GM18520 (cell line): ENCODE measurements at regions not wholly inside any gene's neighbourhood (a gene's known extent, or its start where the extent isn't known, plus 50 kb on each side); places are given as distances from the start of the nearest gene placed in this dataset.

Experiments
- ATAC-seq: cut with Tn5 transposase; IDR thresholded peaks from one replicate; pipeline ENCODE4 v1.9.1; 2021; ENCODE audit not compliant: unreplicated experiment

DNA sequence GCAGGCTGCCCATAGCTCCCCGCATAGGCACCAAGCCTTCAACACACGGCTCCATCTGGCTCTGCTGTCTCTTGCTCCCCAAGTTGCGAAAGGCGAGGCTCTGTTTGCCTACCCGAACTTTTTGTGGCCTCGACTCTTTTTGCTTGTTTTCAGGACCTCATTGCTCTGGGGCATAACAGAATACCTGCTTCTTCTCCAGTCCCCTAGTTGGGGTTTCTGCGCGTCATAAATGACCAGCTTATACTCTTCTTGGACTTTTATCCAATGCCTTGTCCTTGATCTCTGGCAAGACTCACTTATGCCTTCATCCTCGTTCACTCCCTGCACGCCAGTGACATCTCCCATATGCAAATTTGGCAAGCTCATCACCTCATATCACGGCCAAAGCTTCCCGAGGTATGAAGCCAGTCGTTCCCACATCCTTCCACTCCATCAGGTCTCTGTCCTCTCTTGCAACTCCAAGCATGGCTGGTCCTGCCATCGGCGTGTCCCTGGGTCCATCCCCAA is 238.8 kb upstream of the ADAMTS16 start:
- no peak for ATAC-seq

DNA sequence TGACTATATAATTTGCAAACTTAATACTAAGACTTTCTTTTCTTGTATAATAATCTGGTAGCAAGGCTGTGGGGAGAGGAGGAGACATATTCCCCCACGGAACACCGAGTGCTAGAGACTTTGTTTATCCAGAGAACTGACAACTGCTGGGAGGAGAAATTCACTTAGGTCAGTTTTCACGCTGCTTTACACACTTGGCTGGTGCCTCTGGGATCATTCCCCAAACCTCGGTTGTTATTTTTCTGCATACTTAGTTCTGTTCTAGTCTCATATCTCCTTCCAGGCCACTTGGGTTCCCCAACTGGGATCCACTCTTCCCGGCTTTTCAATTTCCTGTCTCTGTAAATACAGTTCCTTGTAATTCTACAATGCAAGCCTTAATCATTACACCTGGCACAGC is 238.2 kb upstream of the ADAMTS16 start:
- ATAC-seq = no peak

DNA sequence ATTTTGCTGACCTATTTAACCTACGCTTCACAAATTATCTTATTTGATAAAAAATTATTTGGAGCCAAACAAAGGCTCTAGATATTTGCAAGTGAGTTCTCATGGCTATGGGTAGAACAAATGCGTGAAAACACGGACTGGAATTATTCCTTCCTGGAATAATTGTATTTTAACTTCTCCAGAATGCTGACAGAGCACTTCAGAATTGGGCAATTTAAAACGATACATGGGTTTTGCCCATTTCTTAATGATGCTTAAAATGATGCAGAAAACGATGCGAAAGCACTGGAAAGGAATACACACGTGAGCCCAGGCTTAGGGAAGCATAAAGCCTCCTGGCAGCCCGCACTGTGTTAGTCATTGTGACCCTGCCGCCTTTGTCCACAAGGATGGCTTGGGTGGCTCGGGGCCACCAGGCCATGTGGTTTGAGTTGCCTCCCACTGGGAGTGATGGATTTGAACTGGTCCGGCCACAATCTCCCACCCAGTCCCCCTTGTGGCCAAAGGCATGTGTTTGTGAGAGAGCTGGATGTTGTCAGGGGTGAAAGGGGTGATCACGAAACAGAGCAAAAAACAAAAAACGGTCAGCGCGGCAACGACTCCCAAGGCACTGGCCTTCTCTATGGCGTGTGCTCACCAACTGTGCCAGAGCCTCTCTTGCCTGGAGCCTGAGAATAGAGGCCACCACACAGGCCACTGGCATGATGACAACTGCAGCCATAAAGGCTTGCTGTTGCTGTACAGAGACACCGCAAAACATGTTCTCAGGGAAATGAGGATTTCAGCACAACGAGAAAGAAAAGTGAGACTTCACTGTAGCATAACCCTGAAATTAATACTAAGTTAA is 234.2 kb upstream of the ADAMTS16 start:
- ATAC-seq = no peak

DNA sequence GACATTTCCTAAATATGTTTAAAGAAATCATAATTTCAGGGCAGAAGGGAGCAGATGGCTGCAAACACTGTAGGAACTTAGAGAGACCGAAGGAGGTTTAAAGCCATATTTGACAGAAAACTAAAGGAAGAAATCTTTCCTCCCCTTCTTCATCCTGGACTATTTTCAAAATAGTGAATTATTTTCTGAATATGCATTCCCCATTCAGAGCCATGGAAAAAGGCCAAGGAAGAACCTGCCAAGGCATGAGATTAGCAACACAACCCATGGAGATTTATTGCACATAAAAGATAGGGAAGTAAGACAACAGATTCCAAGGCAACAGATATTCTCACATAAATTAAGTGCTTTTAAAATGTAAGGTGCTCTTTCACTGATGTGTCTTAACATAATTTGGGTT is 233.3 kb upstream of the ADAMTS16 start:
- ATAC-seq = no peak

DNA sequence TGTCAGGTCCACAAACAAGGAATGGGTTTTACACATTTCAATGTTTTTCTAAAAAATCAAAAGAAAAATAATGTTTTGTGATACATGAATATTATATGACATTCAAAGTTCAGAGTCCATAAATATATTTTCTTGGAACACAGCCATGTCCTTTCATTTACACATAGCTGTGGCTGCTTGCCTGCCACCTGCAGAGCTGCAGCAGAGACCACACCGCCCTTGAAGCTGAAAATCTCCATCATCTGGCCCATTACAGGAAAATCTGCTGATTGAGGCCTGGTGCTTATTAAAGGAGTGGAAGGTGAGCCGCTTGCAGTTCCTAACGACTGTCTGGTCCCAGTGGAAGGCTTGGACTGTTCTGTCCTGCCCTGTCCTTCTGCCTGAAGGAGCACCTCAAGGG is 232.6 kb upstream of the ADAMTS16 start:
- ATAC-seq = no peak

DNA sequence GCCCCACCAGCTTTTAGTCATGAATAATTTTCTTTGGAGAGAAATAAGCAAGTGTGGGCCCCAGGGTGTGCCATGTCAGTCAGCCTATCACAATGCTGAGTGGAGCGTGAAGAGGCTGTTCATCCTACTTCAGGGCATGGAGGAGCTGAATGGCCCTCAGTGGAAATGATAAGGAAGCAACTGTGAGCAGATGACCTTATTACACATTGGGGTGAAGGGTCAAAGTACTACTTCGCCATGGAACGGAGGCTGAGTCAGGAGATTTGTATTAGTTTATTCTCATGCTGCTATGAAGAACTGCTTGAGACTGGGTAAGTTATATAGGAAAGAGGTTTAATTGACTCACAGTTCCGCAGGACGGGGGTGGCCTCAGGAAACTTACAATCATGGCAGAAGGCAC is 231.0 kb upstream of the ADAMTS16 start:
- ATAC-seq = no peak

DNA sequence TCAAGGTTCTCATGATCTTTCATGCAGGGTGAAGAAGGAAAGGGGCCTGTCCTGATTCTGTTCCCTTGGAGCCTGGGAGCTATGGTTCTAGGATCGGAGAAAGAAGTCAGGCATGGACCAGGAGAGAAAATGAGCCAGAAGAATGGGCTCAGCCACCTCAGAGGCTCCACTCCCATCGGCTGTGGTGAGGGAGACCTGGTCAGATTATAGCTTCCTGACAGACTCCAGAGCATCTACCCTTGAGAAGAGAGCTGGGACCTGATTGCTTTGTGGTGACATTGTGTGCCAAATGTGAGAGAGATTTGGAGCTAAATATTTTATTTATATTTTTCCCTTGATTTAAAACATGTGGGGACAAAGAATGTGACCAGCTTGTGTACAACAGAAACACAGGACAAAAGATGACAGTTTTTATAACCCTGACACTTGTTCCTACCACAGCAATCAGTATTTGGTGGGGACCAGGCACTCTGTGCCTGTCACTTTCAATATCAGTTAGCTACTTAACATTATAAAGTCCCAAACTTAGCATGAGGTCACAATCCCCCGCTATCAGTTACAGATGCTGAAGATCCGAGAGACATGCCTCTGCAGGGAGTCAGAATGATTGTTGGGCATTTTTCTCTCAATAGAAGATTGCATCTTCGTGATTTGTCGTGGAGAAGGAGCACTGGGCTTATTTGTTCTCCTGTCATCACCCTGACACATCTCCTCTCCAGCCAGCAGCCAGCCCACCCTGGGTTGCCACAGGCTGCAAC is 228.3 kb upstream of the ADAMTS16 start:
- ATAC-seq = no peak

DNA sequence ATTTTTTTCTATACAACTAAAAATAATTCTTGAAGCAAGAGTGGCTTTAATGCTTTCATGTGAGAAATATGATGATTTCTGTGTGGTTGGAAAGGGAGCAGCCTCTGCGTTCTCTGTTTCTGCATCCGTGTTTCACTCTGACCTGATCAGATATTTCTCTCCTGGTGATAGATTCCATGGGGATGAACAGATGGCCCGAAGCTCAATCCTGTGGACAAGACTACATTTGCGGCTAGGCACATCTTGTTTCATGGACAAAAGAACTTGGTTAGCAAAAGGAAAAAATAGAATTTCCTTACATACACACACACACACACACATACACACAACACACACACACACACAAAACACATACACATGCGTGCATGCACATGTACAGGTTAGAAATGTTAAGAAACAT is 218.2 kb upstream of the ADAMTS16 start:
- ATAC-seq = no peak

DNA sequence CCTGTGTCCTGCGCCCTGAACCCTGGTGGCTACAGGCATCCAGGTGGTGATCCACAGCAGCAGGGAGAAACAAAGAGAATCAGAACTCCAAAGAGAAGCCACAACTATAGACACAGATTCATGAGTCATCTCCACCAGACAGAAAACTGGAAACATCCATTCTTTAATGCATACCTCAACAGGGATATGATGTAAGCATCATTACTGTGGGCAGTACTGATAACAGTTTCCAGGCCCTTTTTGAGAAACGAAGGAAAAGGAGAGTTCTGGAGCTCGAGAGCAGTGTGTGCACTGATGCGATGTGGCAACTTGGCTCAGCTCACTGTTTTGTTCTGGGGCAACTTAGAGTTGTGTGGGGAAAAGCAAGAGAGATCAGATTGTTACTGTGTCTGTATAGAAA is 215.6 kb upstream of the ADAMTS16 start:
- ATAC-seq = no peak

DNA sequence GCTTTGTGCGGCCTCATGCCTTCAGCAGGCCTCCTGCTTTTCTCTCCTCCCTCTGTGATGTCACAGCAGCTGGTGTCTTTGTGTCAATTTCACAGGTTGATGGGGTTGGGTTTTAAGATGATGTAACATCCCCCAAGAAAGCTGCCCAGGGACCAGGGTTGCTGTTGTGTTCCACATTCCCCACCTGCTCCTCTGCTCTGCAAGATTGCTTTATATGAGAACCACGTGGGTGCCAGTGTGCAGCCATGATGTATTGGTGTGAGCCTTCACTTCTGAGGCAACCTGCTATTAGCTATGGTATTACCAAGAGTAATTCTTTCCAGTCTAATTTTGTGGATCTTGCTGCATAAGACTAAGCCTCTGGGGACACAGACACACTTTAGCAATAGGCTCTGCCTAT is 213.0 kb upstream of the ADAMTS16 start:
- ATAC-seq = no peak

DNA sequence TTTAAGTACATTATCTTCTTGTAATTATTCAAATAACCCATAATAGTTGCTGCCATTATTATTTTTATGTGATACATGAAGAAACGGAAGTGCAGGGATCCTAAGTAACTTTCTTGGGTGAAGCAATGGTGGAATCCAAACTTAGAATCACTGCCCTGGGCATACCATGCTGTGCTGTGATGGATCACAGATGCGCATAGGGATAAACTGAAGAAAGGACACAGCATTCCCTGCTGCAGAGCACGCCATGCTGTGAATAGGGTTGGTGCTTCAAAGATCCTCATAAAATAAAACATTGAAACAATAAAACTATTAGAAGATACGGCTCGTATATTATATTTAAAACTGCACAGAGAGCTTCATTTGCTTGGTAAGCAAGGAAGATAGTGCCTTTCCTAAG is 211.7 kb upstream of the ADAMTS16 start:
- no peak for ATAC-seq

DNA sequence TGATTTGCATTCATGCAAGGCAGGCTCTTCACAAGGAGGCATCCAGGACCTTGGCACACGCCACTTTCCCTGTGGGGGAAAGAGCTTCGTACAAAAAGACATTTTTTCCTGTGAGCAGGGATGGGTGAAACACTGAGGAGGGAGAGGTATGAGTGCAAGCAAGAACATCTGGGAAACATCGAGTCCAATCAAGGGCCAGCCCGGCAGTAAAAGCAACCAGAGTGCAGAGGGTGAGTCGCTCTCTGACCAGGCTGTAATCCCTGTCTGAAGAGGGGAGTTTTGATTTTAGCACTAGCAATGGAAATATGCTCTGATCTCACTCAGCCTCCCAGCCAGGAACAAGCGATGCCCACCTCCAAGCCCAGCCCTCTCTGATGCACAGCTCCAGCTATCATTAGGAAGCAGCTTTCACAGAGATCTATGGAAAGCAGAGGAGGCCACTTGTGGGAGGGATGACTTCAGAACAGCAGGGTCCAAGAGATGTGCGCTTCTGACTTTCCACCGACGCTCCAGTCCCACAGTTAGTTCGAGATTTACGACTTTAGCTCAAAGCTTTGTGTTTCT is 211.0 kb upstream of the ADAMTS16 start:
- no peak for ATAC-seq

DNA sequence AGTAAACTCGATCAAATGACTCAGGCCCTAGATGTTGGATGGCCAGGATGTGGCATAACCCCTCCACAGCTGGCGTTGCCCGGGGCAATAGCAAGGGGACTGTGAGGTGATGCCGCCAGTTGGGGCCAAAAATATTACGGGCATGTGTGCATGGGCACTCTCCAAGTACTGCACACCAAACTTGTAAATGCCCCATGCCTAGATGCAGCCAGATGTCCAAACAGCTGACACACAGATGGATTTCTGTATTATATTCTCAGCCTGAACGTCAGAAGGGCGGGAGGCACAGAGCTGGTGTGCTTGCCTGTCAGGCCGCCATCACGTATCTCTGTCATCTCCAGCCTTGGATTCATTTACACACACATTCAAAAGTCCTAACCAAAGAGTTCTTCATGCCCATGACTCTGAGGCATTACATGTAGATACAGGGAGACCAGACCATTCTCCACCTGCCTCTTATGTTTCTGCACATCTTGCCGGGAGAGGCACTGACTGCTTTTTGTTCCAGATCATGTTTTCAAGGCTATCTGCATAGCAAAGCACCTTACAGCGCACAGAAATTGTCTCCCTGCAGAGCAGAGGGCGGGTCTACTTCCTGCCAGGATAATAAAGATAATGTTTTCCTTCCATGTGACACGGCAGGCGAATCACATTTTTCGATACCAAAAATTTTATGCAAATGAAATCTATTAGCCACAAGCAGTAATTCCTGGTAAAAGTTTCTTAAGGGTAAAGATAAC is 200.9 kb upstream of the ADAMTS16 start:
- no peak for ATAC-seq

DNA sequence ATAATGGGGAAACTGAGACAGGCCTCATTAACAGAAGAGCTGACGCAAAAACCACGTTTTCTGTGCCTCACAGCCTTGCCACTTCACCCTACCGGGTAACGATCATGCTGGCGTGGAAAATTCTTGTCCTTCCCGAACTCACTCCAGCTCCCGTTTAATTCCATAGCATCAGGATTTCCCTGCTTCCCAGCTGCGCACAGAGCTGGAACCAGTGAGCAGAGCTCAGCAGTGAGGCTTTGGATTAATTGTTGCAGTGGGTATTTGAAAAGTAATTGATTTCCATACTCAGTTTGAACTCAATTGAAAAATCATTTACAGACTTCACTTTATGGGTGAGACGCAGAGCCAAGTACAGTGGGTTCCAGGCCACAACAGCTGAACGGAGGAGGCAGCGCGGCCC is 199.0 kb upstream of the ADAMTS16 start:
- no peak for ATAC-seq

DNA sequence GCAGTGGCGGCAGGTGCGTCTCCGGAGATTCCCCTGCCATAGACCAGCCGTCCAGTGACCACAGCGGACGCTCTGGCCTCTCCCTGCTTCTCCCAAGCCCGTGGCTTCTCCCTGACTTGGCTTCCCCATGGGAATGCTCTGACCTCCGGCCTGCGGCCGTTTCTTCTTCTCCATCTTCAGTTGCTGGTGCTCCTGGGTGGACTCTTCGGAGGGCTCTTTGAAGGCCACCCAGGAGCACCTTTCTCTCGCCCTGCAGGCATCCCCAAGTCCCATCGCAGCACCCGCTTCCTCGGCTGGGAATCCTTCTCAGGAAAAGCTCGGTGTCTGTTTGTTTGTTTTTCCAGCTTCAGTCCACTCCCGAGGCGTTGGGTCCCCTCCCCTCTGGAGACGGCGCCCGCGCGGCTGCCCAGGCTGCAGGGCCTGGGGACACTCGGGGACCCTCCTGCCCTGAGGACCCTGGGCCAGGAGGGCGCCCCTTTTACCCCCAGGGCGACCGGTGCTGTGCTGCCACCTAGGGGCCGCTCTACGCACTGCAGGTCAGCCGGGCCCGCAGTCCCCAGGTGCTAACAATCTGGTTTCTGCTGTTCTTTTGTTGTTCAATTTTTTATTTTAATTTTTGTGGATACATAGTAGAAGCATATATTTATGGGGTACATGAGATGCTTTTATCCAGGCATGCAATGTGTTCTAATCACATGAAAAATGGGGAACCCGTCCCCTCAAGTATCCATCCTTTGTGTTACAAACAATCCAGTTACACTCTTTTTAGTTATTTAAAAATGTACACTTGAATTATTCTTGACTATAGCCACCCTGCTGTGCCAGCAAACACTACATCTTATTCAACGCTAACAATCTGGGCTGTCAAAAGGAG is 197.9 kb upstream of the ADAMTS16 start:
- no peak for ATAC-seq

DNA sequence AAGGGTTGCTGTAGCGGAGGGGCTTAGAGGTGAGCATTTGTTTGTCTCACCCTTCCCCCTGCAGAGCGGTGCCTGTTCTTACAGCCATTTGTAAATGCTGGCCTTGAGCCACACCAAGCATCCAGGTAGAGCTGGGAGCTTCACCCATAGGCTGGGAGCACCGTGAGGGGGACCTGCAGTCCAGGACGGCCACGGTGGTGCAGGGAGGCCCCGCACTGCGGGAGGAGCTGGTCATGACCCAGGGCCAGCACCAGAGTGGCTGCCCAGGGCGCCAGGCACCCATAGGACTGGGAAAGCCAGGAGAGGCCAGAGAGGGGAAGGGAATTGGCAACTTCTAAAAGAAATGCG is 197.3 kb upstream of the ADAMTS16 start:
- no peak for ATAC-seq

DNA sequence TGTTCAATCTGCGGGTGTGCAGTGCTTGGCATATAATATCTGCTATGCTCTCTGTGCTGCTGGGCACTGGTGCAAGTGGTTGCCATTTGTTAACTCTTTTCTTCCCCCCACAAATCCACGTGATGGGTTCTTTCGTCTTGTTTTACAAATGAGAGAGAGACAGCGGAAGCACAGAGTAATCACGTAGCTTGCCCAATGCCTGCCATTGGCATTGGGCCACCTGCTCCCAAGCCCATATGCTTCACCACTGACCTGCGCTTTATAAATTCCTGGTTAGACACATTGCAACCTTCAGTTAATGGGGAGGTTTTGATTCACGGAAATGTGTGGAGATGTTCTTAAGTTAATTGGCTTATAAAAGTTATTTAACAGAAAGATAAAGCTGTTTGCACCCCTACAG is 194.8 kb upstream of the ADAMTS16 start:
- ATAC-seq = no peak

DNA sequence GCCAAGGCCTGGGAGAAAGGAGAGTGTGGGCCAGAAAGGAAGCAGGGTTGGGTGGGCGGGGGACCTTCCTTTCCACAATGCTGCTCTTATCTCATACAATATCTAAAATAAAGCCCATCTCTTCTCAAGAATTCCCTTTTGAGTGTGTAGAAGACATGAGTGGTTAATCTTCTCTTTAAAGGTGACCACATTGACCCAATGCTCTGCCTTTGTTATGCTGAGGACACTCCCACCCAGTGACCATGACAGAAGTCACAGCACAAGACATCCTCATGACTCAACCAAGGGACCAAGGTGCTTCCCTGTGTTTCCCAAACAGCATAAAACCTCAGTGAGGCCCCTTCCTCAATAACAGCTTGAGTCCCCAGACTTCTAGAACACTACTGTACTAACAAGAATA is 193.0 kb upstream of the ADAMTS16 start:
- no peak for ATAC-seq

DNA sequence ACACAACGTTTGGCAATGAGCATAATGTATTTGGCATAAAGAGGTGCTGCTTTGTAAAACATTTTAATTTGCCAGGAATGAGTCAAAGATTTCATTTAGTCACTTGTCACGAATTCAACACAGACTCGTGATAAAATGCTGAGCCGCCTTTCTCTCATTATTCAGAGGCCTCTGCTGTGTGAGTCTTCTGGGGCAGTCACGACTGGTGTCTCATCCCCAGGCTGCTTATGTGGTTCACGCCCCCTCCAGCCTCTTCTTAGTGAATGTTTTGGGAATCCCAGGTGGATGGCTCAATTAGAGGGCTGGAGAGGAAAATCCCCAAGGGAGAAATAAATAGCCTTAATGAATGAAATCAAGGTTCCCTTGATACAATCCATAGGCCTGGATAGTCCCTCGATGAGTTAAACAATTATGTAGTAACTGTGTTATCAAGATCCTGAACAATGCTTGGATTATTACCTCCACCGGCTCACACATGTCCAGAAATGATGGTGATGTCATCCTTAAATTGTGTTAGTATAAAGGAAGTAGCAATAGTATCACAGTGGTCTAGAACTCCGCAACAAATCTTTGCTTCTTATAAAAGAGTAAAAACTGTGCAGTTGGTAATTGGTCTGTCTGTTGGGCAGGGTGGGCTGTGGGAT is 192.1 kb upstream of the ADAMTS16 start:
- ATAC-seq = no peak

DNA sequence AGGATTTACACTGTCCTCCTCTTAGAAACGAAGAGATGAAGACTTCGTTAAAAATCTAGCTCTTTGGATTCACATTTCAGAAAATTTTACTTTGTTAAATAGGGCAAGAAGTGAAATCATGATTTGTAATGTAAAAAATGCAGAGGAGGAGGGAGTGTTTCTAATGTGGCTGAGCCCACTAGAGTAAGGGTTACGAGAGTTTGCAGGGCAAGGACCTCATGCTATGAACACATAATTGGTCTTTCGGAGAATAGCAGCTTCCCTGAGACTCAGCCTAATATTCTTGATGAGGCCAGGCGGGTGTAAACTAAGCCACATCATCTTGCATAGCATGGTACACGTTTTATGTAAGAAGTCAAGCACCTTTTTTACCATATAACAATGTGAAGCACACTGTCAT is 191.0 kb upstream of the ADAMTS16 start:
- no peak for ATAC-seq
